ENCODE measurements at regions not wholly inside any gene's neighbourhood (a gene's known extent, or its start where the extent isn't known, plus 50 kb on each side); places are given as distances from the start of the nearest gene placed in this dataset.

GRCh38 chr6:144840619-144841018, 555.5 kb downstream of the UTRN start:
- peak; percentile 46 for DNase-seq (ENCODE audit: extremely low spot score)
- ChIA-PET POLR2A (no interaction called here), CTCF (no interaction called here)
- TF ChIP-seq ARNT (IDR thresholded peaks at IDR 0.05) (peak; percentile 72), FOXA1 (IDR thresholded peaks at IDR 0.05) (no peak), L3MBTL2 (conservative IDR thresholded peaks at IDR 0.05) (peak; percentile 78), HDGF (IDR thresholded peaks at IDR 0.05; ENCODE audit: borderline replicate concordance) (no peak)

- TF ChIP-seq NFRKB (IDR thresholded peaks at IDR 0.05), result no peak
- TF ChIP-seq FOXK2 (IDR thresholded peaks at IDR 0.05), result no peak
- DNase-seq (ENCODE audit: extremely low spot score), result no peak
- CTCF ChIA-PET, result no interaction called here
- POLR2A ChIA-PET, result no interaction called here
Measured at GRCh38 chr6:144843701-144844100, 558.6 kb downstream of the UTRN start.

- POLR2A ChIA-PET, result no interaction called here
- CTCF ChIA-PET, result interaction anchor here (0.6 kb wide), 1 partner anchor 897 kb away, joined by 4 read pairs; no protein-coding TSS in a partner anchor
- no peak for DNase-seq (ENCODE audit: extremely low spot score)
- TF ChIP-seq SUZ12 (IDR thresholded peaks at IDR 0.05) (no peak), NFRKB (IDR thresholded peaks at IDR 0.05) (no peak), LEF1 (IDR thresholded peaks at IDR 0.05; ENCODE audit: borderline replicate concordance) (no peak), CTBP1 (IDR thresholded peaks at IDR 0.05; ENCODE audit: borderline replicate concordance) (no peak), SP1 (IDR thresholded peaks at IDR 0.05) (no peak), TARDBP (IDR thresholded peaks at IDR 0.05) (no peak), FOXA1 (IDR thresholded peaks at IDR 0.05) (no peak), ZNF384 (IDR thresholded peaks at IDR 0.05) (no peak), ELF4 (IDR thresholded peaks at IDR 0.05) (no peak), L3MBTL2 (conservative IDR thresholded peaks at IDR 0.05) (no peak), PKNOX1 (IDR thresholded peaks at IDR 0.05) (no peak), HDGF (IDR thresholded peaks at IDR 0.05; ENCODE audit: borderline replicate concordance) (no peak)
Measured at GRCh38 chr6:144844596-144844995, 559.5 kb downstream of the UTRN start.

GRCh38 chr6:144845186-144845585, 560.1 kb downstream of the UTRN start:
- no peak for DNase-seq (ENCODE audit: extremely low spot score)
- ChIA-PET CTCF (no interaction called here), POLR2A (no interaction called here)
- TF ChIP-seq L3MBTL2 (conservative IDR thresholded peaks at IDR 0.05), result no peak
- TF ChIP-seq LEF1 (IDR thresholded peaks at IDR 0.05; ENCODE audit: borderline replicate concordance), result no peak
- no peak for TF ChIP-seq ARNT (IDR thresholded peaks at IDR 0.05)
- no peak for TF ChIP-seq SP1 (IDR thresholded peaks at IDR 0.05)
- TF ChIP-seq FOXA1 (IDR thresholded peaks at IDR 0.05), result no peak
- TF ChIP-seq ELF4 (IDR thresholded peaks at IDR 0.05), result no peak
- TF ChIP-seq NFRKB (IDR thresholded peaks at IDR 0.05), result no peak
- TF ChIP-seq SUZ12 (IDR thresholded peaks at IDR 0.05), result no peak
- TF ChIP-seq CTBP1 (IDR thresholded peaks at IDR 0.05; ENCODE audit: borderline replicate concordance), result no peak
- TF ChIP-seq BHLHE40 (IDR thresholded peaks at IDR 0.05; ENCODE audit: borderline replicate concordance), result no peak
- TF ChIP-seq TARDBP (IDR thresholded peaks at IDR 0.05), result no peak
- no peak for TF ChIP-seq PKNOX1 (IDR thresholded peaks at IDR 0.05)
- no peak for TF ChIP-seq FOXM1 (IDR thresholded peaks at IDR 0.05; ENCODE audit: borderline replicate concordance)
- no peak for TF ChIP-seq HDGF (IDR thresholded peaks at IDR 0.05; ENCODE audit: borderline replicate concordance)
- TF ChIP-seq ZNF384 (IDR thresholded peaks at IDR 0.05), result no peak
- TF ChIP-seq FOXK2 (IDR thresholded peaks at IDR 0.05), result no peak

- CTCF ChIA-PET, result no interaction called here
- TF ChIP-seq SP1 (IDR thresholded peaks at IDR 0.05) (no peak), BHLHE40 (IDR thresholded peaks at IDR 0.05; ENCODE audit: borderline replicate concordance) (no peak), FOXA1 (IDR thresholded peaks at IDR 0.05) (no peak), ZNF384 (IDR thresholded peaks at IDR 0.05) (no peak), FOXK2 (IDR thresholded peaks at IDR 0.05) (no peak), ELF4 (IDR thresholded peaks at IDR 0.05) (no peak), ARNT (IDR thresholded peaks at IDR 0.05) (no peak), TARDBP (IDR thresholded peaks at IDR 0.05) (no peak), NFRKB (IDR thresholded peaks at IDR 0.05) (no peak), LEF1 (IDR thresholded peaks at IDR 0.05; ENCODE audit: borderline replicate concordance) (no peak), CTBP1 (IDR thresholded peaks at IDR 0.05; ENCODE audit: borderline replicate concordance) (no peak), FOXM1 (IDR thresholded peaks at IDR 0.05; ENCODE audit: borderline replicate concordance) (no peak)
- DNase-seq (ENCODE audit: extremely low spot score), result no peak
- POLR2A ChIA-PET, result no interaction called here
Measured at GRCh38 chr6:144847916-144848315, 562.8 kb downstream of the UTRN start.

GRCh38 chr6:144849920-144850319, 564.8 kb downstream of the UTRN start:
- no peak for DNase-seq (ENCODE audit: extremely low spot score)
- TF ChIP-seq ELF4 (IDR thresholded peaks at IDR 0.05) (no peak), BHLHE40 (IDR thresholded peaks at IDR 0.05; ENCODE audit: borderline replicate concordance) (no peak), FOXM1 (IDR thresholded peaks at IDR 0.05; ENCODE audit: borderline replicate concordance) (no peak), L3MBTL2 (conservative IDR thresholded peaks at IDR 0.05) (no peak), ZNF384 (IDR thresholded peaks at IDR 0.05) (no peak), FOXA1 (IDR thresholded peaks at IDR 0.05) (no peak)
- ChIA-PET CTCF (no interaction called here), POLR2A (no interaction called here)

- no peak for DNase-seq (ENCODE audit: extremely low spot score)
- ChIA-PET POLR2A (no interaction called here), CTCF (no interaction called here)
- TF ChIP-seq ZNF384 (IDR thresholded peaks at IDR 0.05) (no peak), TARDBP (IDR thresholded peaks at IDR 0.05) (no peak), LEF1 (IDR thresholded peaks at IDR 0.05; ENCODE audit: borderline replicate concordance) (no peak), L3MBTL2 (conservative IDR thresholded peaks at IDR 0.05) (no peak), SP1 (IDR thresholded peaks at IDR 0.05) (no peak), ARNT (IDR thresholded peaks at IDR 0.05) (no peak), BHLHE40 (IDR thresholded peaks at IDR 0.05; ENCODE audit: borderline replicate concordance) (no peak), SUZ12 (IDR thresholded peaks at IDR 0.05) (no peak), CTBP1 (IDR thresholded peaks at IDR 0.05; ENCODE audit: borderline replicate concordance) (no peak), NFRKB (IDR thresholded peaks at IDR 0.05) (no peak), ELF4 (IDR thresholded peaks at IDR 0.05) (no peak), FOXK2 (IDR thresholded peaks at IDR 0.05) (no peak), PKNOX1 (IDR thresholded peaks at IDR 0.05) (no peak), FOXM1 (IDR thresholded peaks at IDR 0.05; ENCODE audit: borderline replicate concordance) (no peak)
Measured at GRCh38 chr6:144853603-144854002, 568.5 kb downstream of the UTRN start.
